ACC112 (cell line): ENCODE measurements at regions not wholly inside any gene's neighbourhood (a gene's known extent, or its start where the extent isn't known, plus 50 kb on each side); places are given as distances from the start of the nearest gene placed in this dataset.
"Not testable (repeated sequence)": the region's sequence is repeated elsewhere in the genome, so short reads cannot be mapped to it uniquely, and the experiment has no call there.

ENCODE experiments used
- H2AFZ ChIP-seq: fragments of 200-600 bp; sonication (generic); one replicate; pipeline ENCODE4 v1.6.0; 2017; ENCODE audit warnings: antibody characterized with exemption, low read length; ENCODE audit not compliant: unreplicated experiment
- H3K27ac ChIP-seq: fragments of 200-600 bp; sonication (generic); 2 replicates; pipeline ENCODE4 v1.5.1; 2014; ENCODE audit warnings: low read depth, mild to moderate bottlenecking, antibody characterized with exemption, low read length, moderate library complexity
- H3K27me3 ChIP-seq: fragments of 200-600 bp; sonication (generic); 2 replicates; pipeline ENCODE4 v1.6.1; 2014; ENCODE audit warnings: mild to moderate bottlenecking, antibody characterized with exemption, low read length, moderate library complexity, mixed read lengths; ENCODE audit not compliant: insufficient read depth
- H3K36me3 ChIP-seq: fragments of 200-600 bp; sonication (generic); 2 replicates; pipeline ENCODE4 v1.6.1; 2016; ENCODE audit warnings: mild to moderate bottlenecking, antibody characterized with exemption, low read length, moderate library complexity, mixed read lengths; ENCODE audit not compliant: insufficient read depth
- H3K4me1 ChIP-seq: fragments of 200-600 bp; sonication (generic); one replicate; pipeline ENCODE4 v1.6.1; 2016; ENCODE audit warnings: low read length, mixed read lengths; ENCODE audit not compliant: insufficient read depth, unreplicated experiment, control insufficient read depth
- H3K4me3 ChIP-seq: fragments of 200-600 bp; sonication (generic); 2 replicates; pipeline ENCODE4 v1.5.1; 2014; ENCODE audit warnings: mild to moderate bottlenecking, low read depth, low read length
- H3K79me2 ChIP-seq: fragments of 200-600 bp; sonication (generic); one replicate; pipeline ENCODE4 v1.6.0; 2016; ENCODE audit warnings: low read length; ENCODE audit not compliant: control insufficient read depth, unreplicated experiment, insufficient read depth

GRCh38 chr12:42737398-42737797 is 147.9 kb upstream of the PRICKLE1 start:
- Histone ChIP-seq H3K4me1 (peaks cover 7% of the 10 kb centered on the region), H3K79me2 (no peaks in the 10 kb centered on the region), H3K36me3 (no peaks in the 10 kb centered on the region), H3K27ac (no peak overlapping the region), H2AFZ (no peak overlapping the region), H3K4me3 (no peak overlapping the region), H3K27me3 (peaks cover 38% of the 10 kb centered on the region)

- H2AFZ ChIP-seq: no peak overlapping the region
- no peak overlapping the region for H3K4me3 ChIP-seq
Observed at GRCh38 chr12:42735861-42736361, 146.4 kb upstream of the PRICKLE1 start.

GRCh38 chr12:42733911-42734310 is 144.4 kb upstream of the PRICKLE1 start:
- H2AFZ ChIP-seq: no peak overlapping the region
- H3K27me3 ChIP-seq: peaks cover 38% of the 10 kb centered on the region
- no peak overlapping the region for H3K4me3 ChIP-seq
- no peaks in the 10 kb centered on the region for H3K36me3 ChIP-seq
- no peak overlapping the region for H3K27ac ChIP-seq
- H3K4me1 ChIP-seq: no peaks in the 10 kb centered on the region
- no peaks in the 10 kb centered on the region for H3K79me2 ChIP-seq

More at GRCh38 chr12:42735861-42736361, 146.4 kb upstream of the PRICKLE1 start:
- Histone ChIP-seq H3K27me3 (peaks cover 38% of the 10 kb centered on the region), H3K4me1 (no peaks in the 10 kb centered on the region), H3K36me3 (no peaks in the 10 kb centered on the region), H3K79me2 (no peaks in the 10 kb centered on the region), H3K27ac (no peak overlapping the region)

- H3K36me3 ChIP-seq: no peaks in the 10 kb centered on the region
- H2AFZ ChIP-seq: no peak overlapping the region
- H3K4me3 ChIP-seq: no peak overlapping the region
Observed at GRCh38 chr12:42732908-42733411, 143.4 kb upstream of the PRICKLE1 start.

GRCh38 chr12:42730291-42730690 is 140.7 kb upstream of the PRICKLE1 start:
- H3K27ac ChIP-seq: no peak overlapping the region
- no peaks in the 10 kb centered on the region for H3K36me3 ChIP-seq
- H3K4me1 ChIP-seq: peaks cover 4% of the 10 kb centered on the region
- H2AFZ ChIP-seq: no peak overlapping the region
- H3K27me3 ChIP-seq: peaks cover 19% of the 10 kb centered on the region
- no peak overlapping the region for H3K4me3 ChIP-seq
- no peaks in the 10 kb centered on the region for H3K79me2 ChIP-seq

More at GRCh38 chr12:42732908-42733411, 143.4 kb upstream of the PRICKLE1 start:
- Histone ChIP-seq H3K27me3 (peaks cover 38% of the 10 kb centered on the region), H3K4me1 (no peaks in the 10 kb centered on the region), H3K27ac (no peak overlapping the region), H3K79me2 (no peaks in the 10 kb centered on the region)

GRCh38 chr12:42729535-42729900 is 140.0 kb upstream of the PRICKLE1 start:
- no peaks in the 10 kb centered on the region for H3K79me2 ChIP-seq
- H2AFZ ChIP-seq: no peak overlapping the region
- H3K36me3 ChIP-seq: no peaks in the 10 kb centered on the region
- H3K4me1 ChIP-seq: peaks cover 4% of the 10 kb centered on the region
- H3K27ac ChIP-seq: no peak overlapping the region
- peaks cover 11% of the 10 kb centered on the region for H3K27me3 ChIP-seq
- no peak overlapping the region for H3K4me3 ChIP-seq

GRCh38 chr12:42728770-42729534 is 139.4 kb upstream of the PRICKLE1 start:
- H3K4me1 ChIP-seq: peaks cover 4% of the 10 kb centered on the region
- H3K36me3 ChIP-seq: no peaks in the 10 kb centered on the region
- H3K79me2 ChIP-seq: no peaks in the 10 kb centered on the region
- no peak overlapping the region for H3K4me3 ChIP-seq
- H3K27me3 ChIP-seq: peaks cover 7% of the 10 kb centered on the region
- no peak overlapping the region for H2AFZ ChIP-seq
- no peak overlapping the region for H3K27ac ChIP-seq

GRCh38 chr12:42728287-42728686 is 138.7 kb upstream of the PRICKLE1 start:
- H2AFZ ChIP-seq: no peak overlapping the region
- H3K27ac ChIP-seq: no peak overlapping the region
- H3K36me3 ChIP-seq: no peaks in the 10 kb centered on the region
- H3K79me2 ChIP-seq: no peaks in the 10 kb centered on the region
- H3K4me3 ChIP-seq: no peak overlapping the region
- H3K4me1 ChIP-seq: peaks cover 4% of the 10 kb centered on the region
- peaks cover under 1% of the 10 kb centered on the region; the same call in 1 of the 2 replicates for H3K27me3 ChIP-seq

GRCh38 chr12:42725809-42726208 is 136.3 kb upstream of the PRICKLE1 start:
- Histone ChIP-seq H3K4me3 (no peak overlapping the region), H3K79me2 (no peaks in the 10 kb centered on the region), H3K4me1 (peaks cover 4% of the 10 kb centered on the region)

GRCh38 chr12:42716491-42716891 is 126.9 kb upstream of the PRICKLE1 start:
- Histone ChIP-seq H3K4me1 (peaks cover 17% of the 10 kb centered on the region), H3K27me3 (no peaks in the 10 kb centered on the region), H3K36me3 (no peaks in the 10 kb centered on the region), H3K4me3 (no peak overlapping the region), H3K27ac (peak overlapping the region; percentile 24; the same call in 1 of the 2 replicates), H2AFZ (no peak overlapping the region), H3K79me2 (no peaks in the 10 kb centered on the region)

More at GRCh38 chr12:42725809-42726208, 136.3 kb upstream of the PRICKLE1 start:
- H2AFZ ChIP-seq: no peak overlapping the region
- H3K36me3 ChIP-seq: no peaks in the 10 kb centered on the region
- no peak overlapping the region for H3K27ac ChIP-seq
- no peaks in the 10 kb centered on the region; the same call in 1 of the 2 replicates for H3K27me3 ChIP-seq

- H3K27me3 ChIP-seq, H3K36me3 ChIP-seq, H3K4me3 ChIP-seq, H2AFZ ChIP-seq, H3K79me2 ChIP-seq, H3K27ac ChIP-seq: not testable (repeated sequence)
- peaks cover 17% of the 10 kb centered on the region for H3K4me1 ChIP-seq
Observed at GRCh38 chr12:42713566-42713965, 124.0 kb upstream of the PRICKLE1 start.
